ENCODE measurements at regions not wholly inside any gene's neighbourhood (a gene's known extent, or its start where the extent isn't known, plus 50 kb on each side); places are given as distances from the start of the nearest gene placed in this dataset.

- no peak for DNase-seq (ENCODE audit: low read depth)
These were observed 75.8 kb downstream of the DAD1 start for GRCh38 chr14:22513066-22513812.

GRCh38 chr14:22512106-22512814 lies 76.8 kb downstream of the DAD1 start:
- no peak for DNase-seq (ENCODE audit: low read depth)

GRCh38 chr14:22510527-22511110 lies 78.4 kb downstream of the DAD1 start:
- no peak for DNase-seq (ENCODE audit: low read depth)

- DNase-seq (ENCODE audit: low read depth), result no peak
These were observed 79.2 kb downstream of the DAD1 start for GRCh38 chr14:22509751-22510300.

GRCh38 chr14:22509036-22509709 lies 79.9 kb downstream of the DAD1 start:
- no peak for DNase-seq (ENCODE audit: low read depth)

- DNase-seq (ENCODE audit: low read depth), result no peak
These were observed 80.4 kb downstream of the DAD1 start for GRCh38 chr14:22508662-22509035.

GRCh38 chr14:22508150-22508457 lies 80.9 kb downstream of the DAD1 start:
- no peak for DNase-seq (ENCODE audit: low read depth)

- DNase-seq (ENCODE audit: low read depth), result no peak
These were observed 82.2 kb downstream of the DAD1 start for GRCh38 chr14:22506778-22507351.

GRCh38 chr14:22506378-22506710 lies 82.7 kb downstream of the DAD1 start:
- DNase-seq (ENCODE audit: low read depth), result no peak

GRCh38 chr14:22505697-22506377 lies 83.2 kb downstream of the DAD1 start:
- DNase-seq (ENCODE audit: low read depth), result no peak

- DNase-seq (ENCODE audit: low read depth), result no peak
These were observed 83.7 kb downstream of the DAD1 start for GRCh38 chr14:22505309-22505696.

- no peak for DNase-seq (ENCODE audit: low read depth)
These were observed 86.5 kb downstream of the DAD1 start for GRCh38 chr14:22502551-22502950.

- no peak for DNase-seq (ENCODE audit: low read depth)
These were observed 87.0 kb downstream of the DAD1 start for GRCh38 chr14:22502007-22502406.

- DNase-seq (ENCODE audit: low read depth), result no peak
These were observed 87.9 kb downstream of the DAD1 start for GRCh38 chr14:22500954-22501726.

- DNase-seq (ENCODE audit: low read depth), result no peak
These were observed 88.5 kb downstream of the DAD1 start for GRCh38 chr14:22500525-22500924.

- DNase-seq (ENCODE audit: low read depth), result no peak
These were observed 91.3 kb downstream of the DAD1 start for GRCh38 chr14:22497671-22498093.

- DNase-seq (ENCODE audit: low read depth), result no peak
These were observed 91.9 kb downstream of the DAD1 start for GRCh38 chr14:22497144-22497423.

- DNase-seq (ENCODE audit: low read depth), result no peak
These were observed 94.4 kb downstream of the DAD1 start for GRCh38 chr14:22494486-22495135.

GRCh38 chr14:22493753-22494152 lies 95.3 kb downstream of the DAD1 start:
- no peak for DNase-seq (ENCODE audit: low read depth)

- DNase-seq (ENCODE audit: low read depth), result no peak
These were observed 96.1 kb downstream of the DAD1 start for GRCh38 chr14:22492622-22493542.
